Endodermal cell (in vitro differentiated cells): ENCODE measurements at regions not wholly inside any gene's neighbourhood (a gene's known extent, or its start where the extent isn't known, plus 50 kb on each side); places are given as distances from the start of the nearest gene placed in this dataset.

ENCODE experiments used
- DNase-seq: peaks from one replicate; pipeline ENCODE4 v3.0.0-alpha.2; 2017
- H3K27ac ChIP-seq: 2 replicates; pipeline ENCODE4 v1.5.1; 2013; ENCODE audit warnings: mild to moderate bottlenecking, low read depth, low read length, moderate library complexity
- H3K27me3 ChIP-seq: 2 replicates; pipeline ENCODE4 v1.6.1; 2013; ENCODE audit warnings: mild to moderate bottlenecking, low read length, moderate library complexity; ENCODE audit not compliant: insufficient read depth, control insufficient read depth, poor library complexity, severe bottlenecking
- H3K36me3 ChIP-seq: 2 replicates; pipeline ENCODE4 v1.7.0; 2013; ENCODE audit warnings: mild to moderate bottlenecking, low read length, moderate library complexity; ENCODE audit not compliant: control insufficient read depth, insufficient read depth
- H3K4me1 ChIP-seq: one replicate; pipeline ENCODE4 v1.7.0; 2013; ENCODE audit warnings: low read length; ENCODE audit not compliant: control insufficient read depth, insufficient read depth
- H3K4me3 ChIP-seq: 2 replicates; pipeline ENCODE4 v1.5.1; 2013; ENCODE audit warnings: mild to moderate bottlenecking, low read length, moderate library complexity
- H3K9ac ChIP-seq: 2 replicates; pipeline ENCODE4 v1.6.1; 2013; ENCODE audit warnings: mild to moderate bottlenecking, low read length, moderate library complexity; ENCODE audit not compliant: poor library complexity, severe bottlenecking; ENCODE audit errors: extremely low read depth
- H3K9me3 ChIP-seq: 2 replicates; pipeline ENCODE4 v1.6.1; 2013; ENCODE audit warnings: mild to moderate bottlenecking, low read length, moderate library complexity; ENCODE audit not compliant: control insufficient read depth
- H3K27ac Mint-ChIP-seq: 2 replicates; pipeline ENCODE4 v1.8.0; 2020; ENCODE audit warnings: mixed read lengths
- H3K27me3 Mint-ChIP-seq: 2 replicates; pipeline ENCODE4 v1.8.0; 2021; ENCODE audit warnings: mild to moderate bottlenecking, mixed read lengths; ENCODE audit not compliant: insufficient read depth
- H3K36me3 Mint-ChIP-seq: 2 replicates; pipeline ENCODE4 v1.8.0; 2020; ENCODE audit warnings: low read depth, mixed read lengths
- H3K4me1 Mint-ChIP-seq: 2 replicates; pipeline ENCODE4 v1.8.0; 2020; ENCODE audit warnings: mixed read lengths
- H3K4me3 Mint-ChIP-seq: 2 replicates; pipeline ENCODE4 v1.8.0; 2020; ENCODE audit warnings: mild to moderate bottlenecking, moderate library complexity, mixed read lengths
- H3K9me3 Mint-ChIP-seq: 2 replicates; pipeline ENCODE4 v1.8.0; 2020; ENCODE audit warnings: mild to moderate bottlenecking, mixed read lengths
- CTCF ChIP-seq: fragments of 200-600 bp; sonication (generic); conservative IDR thresholded peaks from 2 replicates; pipeline ENCODE4 v1.5.0; 2021; ENCODE audit warnings: antibody characterized with exemption, mild to moderate bottlenecking
- WGBS, 2 experiments: methylation state at CpG; one replicate each; pipeline versions ENCODE4 v1.1.5 to v1.1.7; 2013; ENCODE audit warnings: missing lambda C conversion rate in 2 of 2, mixed read lengths in 1 of 2; ENCODE audit not compliant: insufficient coverage in 1 of 2, insufficient read length in 1 of 2; 5-methylcytosine and 5-hydroxymethylcytosine counted together

DNA sequence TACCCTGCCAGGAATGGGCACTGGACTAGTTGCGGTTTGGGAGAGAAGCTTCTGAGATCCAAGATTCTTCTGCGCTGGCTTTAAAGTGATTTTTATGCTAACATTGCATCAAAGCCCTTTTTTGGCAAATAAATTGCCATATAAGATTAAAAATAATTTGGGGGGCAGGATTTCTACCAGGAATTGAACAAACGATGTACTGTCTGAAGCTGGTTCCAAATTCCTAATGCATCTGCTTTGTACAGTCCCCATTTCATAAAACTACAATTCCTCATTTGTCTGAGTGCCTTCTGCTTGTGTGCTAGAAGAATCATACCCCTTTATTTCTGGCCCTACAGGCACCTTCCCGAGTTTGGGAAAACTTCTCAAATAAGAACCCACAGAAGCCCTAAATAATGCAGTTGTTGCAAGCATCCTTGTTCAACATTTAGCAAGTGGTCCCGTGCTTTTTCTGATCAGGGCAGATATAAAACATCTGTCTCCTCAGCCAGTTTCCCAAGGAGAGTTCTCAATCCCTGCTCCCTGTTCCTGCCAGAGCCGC is 349.7 kb downstream of the PTEN start:
- Mint-ChIP-seq H3K36me3 (no peaks in the 10 kb centered on the region), H3K27me3 (peaks cover 10% of the 10 kb centered on the region), H3K9me3 (no peaks in the 10 kb centered on the region), H3K27ac (no peak overlapping the region), H3K4me1 (peaks cover 12% of the 10 kb centered on the region), H3K4me3 (no peak overlapping the region)
- no peak overlapping the region for H3K9ac ChIP-seq
- no peak for TF ChIP-seq CTCF
- no peaks in the 10 kb centered on the region for H3K27me3 ChIP-seq
- WGBS, 2 experiments, result 87 to 93% methylated on average over 2 to 6 of the region's 6 CpGs
- no peak overlapping the region for H3K4me3 ChIP-seq
- H3K36me3 ChIP-seq, result no peaks in the 10 kb centered on the region
- no peak for DNase-seq
- H3K27ac ChIP-seq, result no peak overlapping the region
- H3K9me3 ChIP-seq, result no peaks in the 10 kb centered on the region
- peaks cover 4% of the 10 kb centered on the region for H3K4me1 ChIP-seq

GRCh38 chr10:88216976-88217375 is 353.6 kb downstream of the PTEN start:
- no peaks in the 10 kb centered on the region for H3K9me3 Mint-ChIP-seq
- peaks cover 13% of the 10 kb centered on the region for H3K27me3 ChIP-seq
- no peaks in the 10 kb centered on the region for H3K36me3 ChIP-seq
- no peaks in the 10 kb centered on the region for H3K9me3 ChIP-seq
- no peak for TF ChIP-seq CTCF
- H3K36me3 Mint-ChIP-seq, result no peaks in the 10 kb centered on the region
- H3K4me1 ChIP-seq, result peaks cover 9% of the 10 kb centered on the region
- no peak overlapping the region for H3K9ac ChIP-seq
- H3K4me3 ChIP-seq, result no peak overlapping the region
- peaks cover 13% of the 10 kb centered on the region for H3K4me1 Mint-ChIP-seq
- no peak overlapping the region for H3K27ac ChIP-seq
- no peak overlapping the region for H3K27ac Mint-ChIP-seq
- 70% methylated on average over 3 of the region's 3 CpGs for WGBS, 2 experiments
- DNase-seq, result no peak
- peaks cover 11% of the 10 kb centered on the region for H3K27me3 Mint-ChIP-seq
- no peak overlapping the region for H3K4me3 Mint-ChIP-seq

DNA sequence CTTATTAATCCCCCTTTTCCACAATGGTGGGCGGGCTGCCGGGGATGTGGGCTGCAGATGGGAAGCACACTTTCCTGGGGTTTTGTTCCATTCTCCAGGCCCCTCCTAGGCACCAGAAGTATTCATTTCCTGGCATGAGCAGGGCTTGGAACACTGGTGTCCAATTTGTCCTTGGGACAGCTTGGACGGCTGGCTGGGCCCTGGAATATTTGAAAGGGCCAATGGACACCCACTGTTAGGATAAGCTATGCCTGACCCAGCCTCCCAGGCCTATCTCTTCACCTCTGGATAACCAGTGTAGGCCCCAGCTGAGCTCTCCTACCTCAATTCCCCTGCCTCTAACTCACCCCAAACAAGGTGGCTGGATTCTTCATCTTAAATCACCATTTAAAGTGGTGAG is 354.9 kb downstream of the PTEN start:
- Mint-ChIP-seq H3K4me3 (no peak overlapping the region), H3K36me3 (no peaks in the 10 kb centered on the region), H3K27ac (no peak overlapping the region), H3K4me1 (peaks cover 13% of the 10 kb centered on the region), H3K9me3 (no peaks in the 10 kb centered on the region), H3K27me3 (peaks cover 9% of the 10 kb centered on the region)
- Histone ChIP-seq H3K4me1 (peaks cover 9% of the 10 kb centered on the region), H3K36me3 (no peaks in the 10 kb centered on the region), H3K4me3 (no peak overlapping the region), H3K9me3 (no peaks in the 10 kb centered on the region), H3K9ac (no peak overlapping the region), H3K27ac (no peak overlapping the region), H3K27me3 (peaks cover 16% of the 10 kb centered on the region)
- 85 to 94% methylated on average over 3 of the region's 3 CpGs for WGBS, 2 experiments
- no peak for DNase-seq
- TF ChIP-seq CTCF, result no peak
